H1 (cell line): ENCODE measurements at regions not wholly inside any gene's neighbourhood (a gene's known extent, or its start where the extent isn't known, plus 50 kb on each side); places are given as distances from the start of the nearest gene placed in this dataset.

Source experiments
- CTCF ChIA-PET: fragments of 300-600 bp; sonication (Branson Sonifier 250); formaldehyde crosslinking; loops from one replicate; lab custom pipeline; 2021; ENCODE audit not compliant: partially characterized antibody; lab: Charles Lee
- POLR2A ChIA-PET: fragments of 300-600 bp; sonication (Branson Sonifier 250); formaldehyde crosslinking; loops from one replicate; lab custom pipeline; 2021; ENCODE audit warnings: inconsistent platforms; ENCODE audit not compliant: partially characterized antibody; lab: Charles Lee
- DNase-seq, 2 experiments: peaks; one replicate each; pipeline versions ENCODE4 v3.0.0 to v3.0.0-alpha.2; 2010 to 2022; ENCODE audit warnings: low spot score in 2 of 2, low read depth in 1 of 2, mixed read lengths in 1 of 2
- FAIRE-seq: peaks from 2 replicates; lab custom pipeline; 2011; peaks lifted over from hg19 to GRCh38; lab: Jason Lieb, UNC
- H2AFZ ChIP-seq: 2 replicates; pipeline ENCODE4 v1.8.1; 2012; ENCODE audit warnings: low read length, inconsistent platforms
- H2AK5ac ChIP-seq: 2 replicates; pipeline ENCODE4 v1.6.1; 2013; ENCODE audit warnings: low read depth, low read length
- H2BK120ac ChIP-seq: replicated peaks from 2 replicates; pipeline ENCODE3; 2013; ENCODE audit warnings: low read depth, low read length, inconsistent platforms
- H2BK12ac ChIP-seq: 2 replicates; pipeline ENCODE4 v1.6.1; 2013; ENCODE audit warnings: low read depth, low read length
- H2BK15ac ChIP-seq: 2 replicates; pipeline ENCODE4 v1.6.1; 2013; ENCODE audit warnings: low read length
- H2BK20ac ChIP-seq: 2 replicates; pipeline ENCODE4 v1.6.1; 2013; ENCODE audit warnings: low read length
- H2BK5ac ChIP-seq: 2 replicates; pipeline ENCODE4 v1.6.1; 2013; ENCODE audit warnings: low read depth, low read length
- H3K14ac ChIP-seq: 2 replicates; pipeline ENCODE4 v1.6.1; 2013; ENCODE audit warnings: inconsistent platforms; ENCODE audit not compliant: insufficient read length
- H3K18ac ChIP-seq: 2 replicates; pipeline ENCODE4 v1.6.1; 2013; ENCODE audit warnings: low read length; ENCODE audit errors: extremely low read depth
- H3K23ac ChIP-seq: 2 replicates; pipeline ENCODE4 v1.6.1; 2013; ENCODE audit warnings: inconsistent platforms; ENCODE audit not compliant: insufficient read length
- H3K23me2 ChIP-seq: 2 replicates; pipeline ENCODE4 v1.6.1; 2013; ENCODE audit warnings: low read depth, low read length
- H3K27ac ChIP-seq: 2 replicates; pipeline ENCODE4 v1.6.1; 2011; ENCODE audit warnings: low read depth, low read length, inconsistent platforms
- H3K27me3 ChIP-seq, 4 experiments: replicated peaks in 1 of 4; 1 replicate in 1 of 4; 2 replicates in 3 of 4; pipeline versions ENCODE4 v1.6.1 to v1.8.1; 2011 to 2013; ENCODE audit warnings: low read length in 3 of 4, mild to moderate bottlenecking in 3 of 4, inconsistent platforms in 2 of 4, mixed read lengths in 2 of 4, moderate library complexity in 1 of 4; ENCODE audit not compliant: control insufficient read depth in 3 of 4, insufficient read depth in 3 of 4; ENCODE audit errors: extremely low read depth in 1 of 4
- H3K36me3 ChIP-seq, 4 experiments: 2 replicates each; pipeline versions ENCODE4 v1.6.1 to v1.8.1; 2011 to 2013; ENCODE audit warnings: mild to moderate bottlenecking in 4 of 4, low read length in 3 of 4, moderate library complexity in 2 of 4, control low read depth in 1 of 4, inconsistent platforms in 1 of 4; ENCODE audit not compliant: insufficient read depth in 4 of 4, control insufficient read depth in 2 of 4
- H3K4ac ChIP-seq: replicated peaks from 2 replicates; pipeline ENCODE3; 2013; ENCODE audit warnings: low read length, low read depth, mixed read lengths, inconsistent platforms; ENCODE audit not compliant: insufficient read length
- H3K4me1 ChIP-seq, 4 experiments: replicated peaks in 1 of 4; 1 replicate in 1 of 4; 2 replicates in 3 of 4; pipeline versions ENCODE4 v1.6.1 to v1.8.1; 2011 to 2013; ENCODE audit warnings: low read length in 3 of 4, inconsistent platforms in 2 of 4, mixed read lengths in 1 of 4; ENCODE audit not compliant: insufficient read depth in 4 of 4, control insufficient read depth in 3 of 4
- H3K4me2 ChIP-seq, 2 experiments: 2 replicates each; pipeline versions ENCODE4 v1.6.1 to v1.8.1; 2011 to 2013; ENCODE audit warnings: low read depth in 2 of 2, low read length in 2 of 2, control low read depth in 1 of 2, inconsistent platforms in 1 of 2, mild to moderate bottlenecking in 1 of 2; ENCODE audit not compliant: insufficient read depth in 1 of 2
- H3K4me3 ChIP-seq, 4 experiments: fragments of 200-600, 300-600 bp in 1 of 4; sonication (generic), shearing (Covaris generic), sonication (Bioruptor Twin) in 1 of 4; 2 replicates each; pipeline versions ENCODE4 v1.5.1 to v1.8.1; 2011 to 2016; ENCODE audit warnings: low read length in 4 of 4, low read depth in 3 of 4, control low read depth in 2 of 4, inconsistent platforms in 2 of 4, mild to moderate bottlenecking in 2 of 4, mixed read lengths in 1 of 4, moderate library complexity in 1 of 4; ENCODE audit not compliant: insufficient read depth in 2 of 4; ENCODE audit errors: extremely low read depth in 1 of 4
- H3K56ac ChIP-seq: replicated peaks from 2 replicates; pipeline ENCODE3; 2013; ENCODE audit warnings: low read depth, mild to moderate bottlenecking, mixed read lengths, low read length, inconsistent platforms; ENCODE audit not compliant: insufficient read length
- H3K79me1 ChIP-seq: 2 replicates; pipeline ENCODE4 v1.6.1; 2013; ENCODE audit warnings: low read depth, low read length, control low read depth
- H3K79me2 ChIP-seq, 2 experiments: 2 replicates each; pipeline versions ENCODE4 v1.6.1 to v1.8.1; 2012 to 2013; ENCODE audit warnings: low read length in 2 of 2, mild to moderate bottlenecking in 2 of 2, inconsistent platforms in 1 of 2; ENCODE audit not compliant: insufficient read depth in 2 of 2, control insufficient read depth in 1 of 2
- H3K9ac ChIP-seq, 4 experiments: replicated peaks in 1 of 4; 1 replicate in 1 of 4; 2 replicates in 3 of 4; pipeline versions ENCODE4 v1.6.1 to v1.8.1; 2011 to 2013; ENCODE audit warnings: low read depth in 3 of 4, low read length in 3 of 4, control low read depth in 2 of 4, mild to moderate bottlenecking in 2 of 4, moderate library complexity in 2 of 4, inconsistent platforms in 1 of 4; ENCODE audit errors: extremely low read depth in 1 of 4
- H3K9me3 ChIP-seq, 2 experiments: 2 replicates each; pipeline versions ENCODE4 v1.6.1 to v1.8.1; 2012 to 2013; ENCODE audit warnings: mild to moderate bottlenecking in 2 of 2, moderate library complexity in 2 of 2, control low read depth in 1 of 2, inconsistent platforms in 1 of 2, low read depth in 1 of 2, low read length in 1 of 2, mixed read lengths in 1 of 2; ENCODE audit not compliant: insufficient read depth in 2 of 2
- H4K20me1 ChIP-seq, 2 experiments: replicated peaks in 1 of 2; 2 replicates each; pipeline versions ENCODE3 to v1.8.1; 2011 to 2013; ENCODE audit warnings: inconsistent platforms in 2 of 2, low read length in 2 of 2, mild to moderate bottlenecking in 1 of 2; ENCODE audit not compliant: insufficient read depth in 2 of 2, control insufficient read depth in 1 of 2
- H4K5ac ChIP-seq: 2 replicates; pipeline ENCODE4 v1.6.1; 2013; ENCODE audit warnings: low read length, low read depth, mixed read lengths, inconsistent platforms; ENCODE audit not compliant: insufficient read length
- H4K8ac ChIP-seq: 2 replicates; pipeline ENCODE4 v1.8.0; 2013; ENCODE audit warnings: mild to moderate bottlenecking, moderate library complexity, low read length, inconsistent platforms; ENCODE audit not compliant: insufficient read depth; ENCODE audit errors: extremely low read depth
- H4K91ac ChIP-seq: replicated peaks from 2 replicates; pipeline ENCODE3; 2013; ENCODE audit warnings: low read length, mixed read lengths, inconsistent platforms; ENCODE audit not compliant: insufficient read length
- BCL11A ChIP-seq, 2 experiments: IDR thresholded peaks; one replicate each; pipeline ENCODE4 v1.6.1; 2011; ENCODE audit warnings: low read depth in 2 of 2, low read length in 2 of 2, mild to moderate bottlenecking in 2 of 2
- CBX8 ChIP-seq: fragments of 300-800, 300-1000 bp; sonication (generic); IDR thresholded peaks from 2 replicates; pipeline ENCODE4 v1.7.1; 2016; ENCODE audit warnings: low read depth, low read length, borderline replicate concordance
- EP300 ChIP-seq, 2 experiments: IDR thresholded peaks; 1 replicate in 1 of 2; 2 replicates in 1 of 2; pipeline ENCODE4 v1.6.1; 2011 to 2012; ENCODE audit warnings: low read depth in 2 of 2, low read length in 2 of 2, mild to moderate bottlenecking in 2 of 2, borderline replicate concordance in 1 of 2, inconsistent platforms in 1 of 2, moderate library complexity in 1 of 2
- KDM1A ChIP-seq: fragments of 200-600, 300-600 bp; sonication (generic); IDR thresholded peaks from 2 replicates; pipeline ENCODE4 v1.7.1; 2016; ENCODE audit warnings: mild to moderate bottlenecking, low read length, borderline replicate concordance
- KDM4A ChIP-seq: IDR thresholded peaks from one replicate; pipeline ENCODE4 v1.7.1; 2012; ENCODE audit warnings: low read depth, mild to moderate bottlenecking, moderate library complexity, low read length, inconsistent platforms; ENCODE audit not compliant: severe bottlenecking
- POU5F1 ChIP-seq: IDR thresholded peaks from 2 replicates; pipeline ENCODE4 v1.6.1; 2011; ENCODE audit warnings: low read depth, mild to moderate bottlenecking, low read length, moderate library complexity
- RBBP5 ChIP-seq: IDR thresholded peaks from 2 replicates; pipeline ENCODE4 v1.7.1; 2012; ENCODE audit warnings: low read depth, mild to moderate bottlenecking, inconsistent platforms, low read length, moderate library complexity, borderline replicate concordance
- SIRT6 ChIP-seq: IDR thresholded peaks from one replicate; pipeline ENCODE4 v1.7.1; 2012; ENCODE audit warnings: low read length, inconsistent platforms
- SP4 ChIP-seq: IDR thresholded peaks from 2 replicates; pipeline ENCODE4 v1.6.1; 2012; ENCODE audit warnings: low read length, inconsistent platforms
- TCF12 ChIP-seq: IDR thresholded peaks from 2 replicates; pipeline ENCODE4 v1.6.1; 2011; ENCODE audit warnings: low read depth, mild to moderate bottlenecking, low read length
- ZNF274 ChIP-seq: IDR thresholded peaks from 2 replicates; pipeline ENCODE4 v1.7.0; 2012; ENCODE audit warnings: low read length, borderline replicate concordance; ENCODE audit errors: extremely low read depth
- WGBS, 2 experiments: shearing (Covaris generic) in 1 of 2; methylation state at CpG; one replicate each; pipeline versions ENCODE4 v1.1.6 to v1.1.7; 2013 to 2015; ENCODE audit warnings: low lambda C conversion rate in 2 of 2, mixed read lengths in 2 of 2, inconsistent platforms in 1 of 2, low coverage in 1 of 2, missing lambda C conversion rate in 1 of 2; ENCODE audit not compliant: insufficient replicate concordance in 2 of 2, insufficient coverage in 1 of 2, insufficient read length in 1 of 2; ENCODE audit errors: extremely low coverage in 1 of 2, missing lambda C conversion rate in 1 of 2; 5-methylcytosine and 5-hydroxymethylcytosine counted together

GRCh38 chr3:31157893-31158620 is 263.6 kb upstream of the GADL1 start:
- POLR2A ChIA-PET = interaction anchor here (0.6 to 1.1 kb wide), 2 partner anchors 15 to 66 kb away, joined by 3 to 4 read pairs; no protein-coding TSS in a partner anchor
- Histone ChIP-seq H3K56ac (no peak overlapping the region), H3K23me2 (no peaks in the 10 kb centered on the region), H3K4ac (no peak overlapping the region), H2BK15ac (no peak overlapping the region), H3K36me3 (no peaks in the 10 kb centered on the region), H2BK5ac (no peak overlapping the region), H2AK5ac (no peak overlapping the region), H3K27ac (no peak overlapping the region), H2BK12ac (no peak overlapping the region), H3K4me3 (no peak overlapping the region), H2BK120ac (no peak overlapping the region), H3K23ac (no peak overlapping the region), H4K5ac (no peak overlapping the region), H3K14ac (no peak overlapping the region), H2AFZ (no peak overlapping the region), H3K4me1 (no peaks in the 10 kb centered on the region), H4K91ac (no peak overlapping the region), H3K9me3 (no peaks in the 10 kb centered on the region), H3K18ac (no peak overlapping the region), H4K20me1 (no peaks in the 10 kb centered on the region), H3K27me3 (peaks cover 0 to 1% (median 0%) of the 10 kb centered on the region in 4 experiments; a peak in 1 of 7 replicates), H4K8ac (no peak overlapping the region), H2BK20ac (no peak overlapping the region), H3K4me2 (no peak overlapping the region), H3K79me2 (no peaks in the 10 kb centered on the region), H3K79me1 (no peaks in the 10 kb centered on the region), H3K9ac (no peak overlapping the region)
- DNase-seq = no peak
- WGBS, 2 experiments = 93% methylated on average over 3 of the region's 3 CpGs; no CpG with 5 or more reads in 1 of the 2 experiments
- no peak for FAIRE-seq
- CTCF ChIA-PET = interaction anchor here (0.9 to 1.0 kb wide), 2 partner anchors 12 to 14 kb away, joined by 3 to 4 read pairs; no protein-coding TSS in a partner anchor
- TF ChIP-seq BCL11A (IDR thresholded peaks at IDR 0.05; ENCODE audit: low read depth in 2 of 2, low read length in 2 of 2) = no peak
- TF ChIP-seq SIRT6 = no peak
- no peak for TF ChIP-seq CBX8
- no peak for TF ChIP-seq POU5F1
- TF ChIP-seq RBBP5 = no peak
- no peak for TF ChIP-seq SP4
- no peak for TF ChIP-seq ZNF274
- no peak for TF ChIP-seq KDM1A
- TF ChIP-seq KDM4A = no peak
- no peak for TF ChIP-seq EP300 (IDR thresholded peaks at IDR 0.05; ENCODE audit: borderline replicate concordance in 1 of 2, low read depth in 2 of 2, low read length in 2 of 2)
- no peak for TF ChIP-seq TCF12
